H9 (cell line): ENCODE measurements at regions not wholly inside any gene's neighbourhood (a gene's known extent, or its start where the extent isn't known, plus 50 kb on each side); places are given as distances from the start of the nearest gene placed in this dataset.

Experiments used
- DNase-seq: peaks from one replicate; pipeline ENCODE4 v3.0.0-alpha.2; 2017
- H2AFZ ChIP-seq: one replicate; pipeline ENCODE4 v1.6.1; 2013; ENCODE audit warnings: mild to moderate bottlenecking, low read length, control low read depth, moderate library complexity
- H2AK5ac ChIP-seq: 2 replicates; pipeline ENCODE4 v1.6.1; 2013; ENCODE audit warnings: low read length, control low read depth, mixed read lengths; ENCODE audit not compliant: insufficient read length
- H2BK120ac ChIP-seq: one replicate; pipeline ENCODE4 v1.6.1; 2013; ENCODE audit warnings: low read depth, mild to moderate bottlenecking, low read length, control low read depth, inconsistent platforms; ENCODE audit not compliant: poor library complexity, severe bottlenecking
- H2BK12ac ChIP-seq: 2 replicates; pipeline ENCODE4 v1.6.1; 2013; ENCODE audit warnings: low read length, control low read depth, mixed read lengths, low read depth; ENCODE audit not compliant: insufficient read length
- H2BK15ac ChIP-seq: 2 replicates; pipeline ENCODE4 v1.6.1; 2013; ENCODE audit warnings: low read depth, low read length, control low read depth
- H2BK20ac ChIP-seq: one replicate; pipeline ENCODE4 v1.6.1; 2013; ENCODE audit warnings: low read depth, mild to moderate bottlenecking, low read length, control low read depth, inconsistent platforms; ENCODE audit not compliant: poor library complexity, severe bottlenecking
- H2BK5ac ChIP-seq: 2 replicates; pipeline ENCODE4 v1.6.1; 2013; ENCODE audit warnings: low read length, control low read depth, mixed read lengths; ENCODE audit not compliant: insufficient read length
- H3K14ac ChIP-seq: 2 replicates; pipeline ENCODE4 v1.6.1; 2013; ENCODE audit warnings: low read length, control low read depth; ENCODE audit not compliant: insufficient read depth
- H3K18ac ChIP-seq: 2 replicates; pipeline ENCODE4 v1.6.1; 2013; ENCODE audit warnings: low read depth, mild to moderate bottlenecking, mixed read lengths, low read length, control low read depth; ENCODE audit not compliant: insufficient read length
- H3K23ac ChIP-seq: 2 replicates; pipeline ENCODE4 v1.6.1; 2013; ENCODE audit warnings: low read length, control low read depth, mixed read lengths, low read depth; ENCODE audit not compliant: insufficient read length
- H3K23me2 ChIP-seq: 2 replicates; pipeline ENCODE4 v1.6.1; 2013; ENCODE audit warnings: low read depth, mild to moderate bottlenecking, mixed read lengths, low read length, control low read depth; ENCODE audit not compliant: insufficient read length, poor library complexity, severe bottlenecking
- H3K27ac ChIP-seq: 2 replicates; pipeline ENCODE4 v1.5.1; 2013; ENCODE audit warnings: low read length, control low read depth, mixed read lengths, low read depth; ENCODE audit not compliant: insufficient read length
- H3K27me3 ChIP-seq: 2 replicates; pipeline ENCODE4 v1.6.1; 2013; ENCODE audit warnings: low read length, control low read depth, inconsistent platforms; ENCODE audit not compliant: insufficient read depth
- H3K4ac ChIP-seq: 2 replicates; pipeline ENCODE4 v1.6.1; 2013; ENCODE audit warnings: low read depth, mild to moderate bottlenecking, control low read depth, inconsistent platforms, low read length, moderate library complexity
- H3K4me1 ChIP-seq: 2 replicates; pipeline ENCODE4 v1.6.1; 2013; ENCODE audit warnings: low read length, control low read depth, inconsistent platforms; ENCODE audit not compliant: insufficient read depth
- H3K4me2 ChIP-seq: 2 replicates; pipeline ENCODE4 v1.6.1; 2013; ENCODE audit warnings: low read length, control low read depth, mixed read lengths; ENCODE audit not compliant: insufficient read length, insufficient read depth
- H3K56ac ChIP-seq: 2 replicates; pipeline ENCODE4 v1.6.1; 2013; ENCODE audit warnings: low read depth, mild to moderate bottlenecking, mixed read lengths, low read length, control low read depth; ENCODE audit not compliant: insufficient read length
- H3K79me1 ChIP-seq: 2 replicates; pipeline ENCODE4 v1.6.1; 2013; ENCODE audit warnings: low read depth, mild to moderate bottlenecking, moderate library complexity, low read length, control low read depth, inconsistent platforms; ENCODE audit not compliant: insufficient read depth, poor library complexity, severe bottlenecking
- H3K79me2 ChIP-seq: 2 replicates; pipeline ENCODE4 v1.6.1; 2013; ENCODE audit warnings: low read length, control low read depth, inconsistent platforms; ENCODE audit not compliant: insufficient read depth
- H3K9ac ChIP-seq: 2 replicates; pipeline ENCODE4 v1.6.1; 2013; ENCODE audit warnings: low read length, control low read depth, mixed read lengths; ENCODE audit not compliant: insufficient read length; ENCODE audit errors: extremely low read depth
- H3K9me3 ChIP-seq: one replicate; pipeline ENCODE4 v1.6.1; 2013; ENCODE audit warnings: low read depth, low read length, inconsistent platforms; ENCODE audit not compliant: control insufficient read depth
- H3T11ph ChIP-seq: one replicate; pipeline ENCODE4 v1.6.1; 2013; ENCODE audit warnings: mild to moderate bottlenecking, low read length, control low read depth, inconsistent platforms
- H4K20me1 ChIP-seq: one replicate; pipeline ENCODE4 v1.6.1; 2013; ENCODE audit not compliant: control insufficient read depth, insufficient read length, insufficient read depth
- H4K5ac ChIP-seq: 2 replicates; pipeline ENCODE4 v1.6.1; 2013; ENCODE audit warnings: low read depth, mild to moderate bottlenecking, mixed read lengths, low read length, control low read depth; ENCODE audit not compliant: insufficient read length
- H4K8ac ChIP-seq: replicated peaks from 2 replicates; pipeline ENCODE4 v1.6.1; 2013; ENCODE audit warnings: low read length, control low read depth, mixed read lengths, low read depth; ENCODE audit not compliant: insufficient read length
- H4K91ac ChIP-seq: 2 replicates; pipeline ENCODE4 v1.6.1; 2013; ENCODE audit warnings: low read depth, mild to moderate bottlenecking, moderate library complexity, mixed read lengths, low read length, control low read depth; ENCODE audit not compliant: insufficient read length
- H3K27ac Mint-ChIP-seq, 3 experiments: 2 replicates in 2 of 3; 3 replicates in 1 of 3; pipeline ENCODE4 v1.8.0; 2020 to 2021; ENCODE audit warnings: mixed read lengths in 3 of 3, mild to moderate bottlenecking in 1 of 3, moderate library complexity in 1 of 3
- H3K27me3 Mint-ChIP-seq: 2 replicates; pipeline ENCODE4 v1.8.0; 2021; ENCODE audit warnings: low read depth, mild to moderate bottlenecking, moderate library complexity, mixed read lengths
- H3K36me3 Mint-ChIP-seq, 3 experiments: 2 replicates in 2 of 3; 3 replicates in 1 of 3; pipeline ENCODE4 v1.8.0; 2020 to 2021; ENCODE audit warnings: low read depth in 3 of 3, mixed read lengths in 3 of 3; ENCODE audit not compliant: insufficient read depth in 1 of 3
- H3K4me1 Mint-ChIP-seq, 2 experiments: 2 replicates each; pipeline ENCODE4 v1.8.0; 2020; ENCODE audit warnings: mixed read lengths in 2 of 2
- H3K4me3 Mint-ChIP-seq, 2 experiments: 2 replicates in 1 of 2; 3 replicates in 1 of 2; pipeline ENCODE4 v1.8.0; 2020 to 2021; ENCODE audit warnings: mild to moderate bottlenecking in 2 of 2, mixed read lengths in 2 of 2, moderate library complexity in 1 of 2
- H3K9me3 Mint-ChIP-seq, 2 experiments: 2 replicates in 1 of 2; 3 replicates in 1 of 2; pipeline ENCODE4 v1.8.0; 2020; ENCODE audit warnings: mild to moderate bottlenecking in 2 of 2, mixed read lengths in 2 of 2, moderate library complexity in 1 of 2
- CTCF ChIP-seq: fragments of 200-600 bp; sonication (generic); conservative IDR thresholded peaks from 3 replicates; pipeline ENCODE4 v1.8.0; 2021; ENCODE audit warnings: antibody characterized with exemption, mild to moderate bottlenecking
- WGBS: extraction: QIAGEN DNeasy Blood & Tissue Kit; methylation state at CpG from one replicate; pipeline ENCODE4 v1.1.7; 2013; ENCODE audit warnings: missing lambda C conversion rate, low lambda C conversion rate, mixed read lengths; ENCODE audit not compliant: insufficient read length; ENCODE audit errors: extremely low coverage; 5-methylcytosine and 5-hydroxymethylcytosine counted together

- H3K9ac ChIP-seq = no peak overlapping the region
- H3K79me1 ChIP-seq = no peaks in the 10 kb centered on the region
- H4K8ac ChIP-seq = no peak overlapping the region
- H3K4ac ChIP-seq = no peak overlapping the region
- no peaks in the 10 kb centered on the region for H3K27me3 ChIP-seq
- no peak overlapping the region for H3K4me2 ChIP-seq
- peaks cover 9 to 10% of the 10 kb centered on the region in 2 experiments for H3K4me1 Mint-ChIP-seq
- no CpG with 5 or more reads among the region's 8 CpGs for WGBS
- H3K14ac ChIP-seq = no peak overlapping the region
- H3K4me3 Mint-ChIP-seq = no peak overlapping the region
- H3K27me3 Mint-ChIP-seq = peaks cover 4% of the 10 kb centered on the region
- no peaks in the 10 kb centered on the region for H3K4me1 ChIP-seq
- H3K23me2 ChIP-seq = no peaks in the 10 kb centered on the region
- H3K36me3 Mint-ChIP-seq = no peaks in the 10 kb centered on the region
- H3K27ac Mint-ChIP-seq = no peak overlapping the region
- H4K20me1 ChIP-seq = no peaks in the 10 kb centered on the region
- no peak overlapping the region for H4K91ac ChIP-seq
- H2BK120ac ChIP-seq = no peak overlapping the region
- no peak overlapping the region for H3K56ac ChIP-seq
- H3K18ac ChIP-seq = no peak overlapping the region
- H3K9me3 ChIP-seq = no peaks in the 10 kb centered on the region
- H2BK15ac ChIP-seq = no peak overlapping the region
- TF ChIP-seq CTCF = no peak
- no peak overlapping the region for H3K23ac ChIP-seq
- no peak overlapping the region for H2BK12ac ChIP-seq
- H2AFZ ChIP-seq = no peak overlapping the region
- no peak overlapping the region for H2BK20ac ChIP-seq
- no peak overlapping the region for H2AK5ac ChIP-seq
- no peaks in the 10 kb centered on the region for H3K9me3 Mint-ChIP-seq
- no peak overlapping the region for H4K5ac ChIP-seq
- no peak overlapping the region for H3K27ac ChIP-seq
- H3K79me2 ChIP-seq = no peaks in the 10 kb centered on the region
- no peak for DNase-seq
- no peak overlapping the region for H3T11ph ChIP-seq
- H2BK5ac ChIP-seq = no peak overlapping the region
These were observed 137.6 kb downstream of the RPLP1 start for GRCh38 chr15:69590201-69590710.
